PC-3 (cell line): ENCODE measurements at regions not wholly inside any gene's neighbourhood (a gene's known extent, or its start where the extent isn't known, plus 50 kb on each side); places are given as distances from the start of the nearest gene placed in this dataset.

ENCODE experiments used
- ATAC-seq: fragments of 200-7000 bp; cut with Tn5 transposase; 2 replicates; pipeline ENCODE4 v1.9.1; 2020; ENCODE audit warnings: mild to moderate bottlenecking, moderate library complexity
- BruUV-seq: library from RNA; stranded (reverse); fragments of 400-500 nt; replicated peaks from 2 replicates; lab custom pipeline; 2021; lab: Mats Ljungman, UMichigan
- CTCF ChIA-PET: fragments of 300-600 bp; sonication (Branson Sonifier 250); formaldehyde crosslinking; loops from one replicate; lab custom pipeline; 2022; ENCODE audit warnings: antibody characterized with exemption; lab: Charles Lee
- POLR2A ChIA-PET: fragments of 300-600 bp; sonication (Branson Sonifier 250); formaldehyde crosslinking; loops from one replicate; lab custom pipeline; 2022; ENCODE audit warnings: antibody characterized with exemption; ENCODE audit not compliant: unreplicated experiment; lab: Charles Lee
- DNase-seq: peaks from one replicate; pipeline ENCODE4 v3.0.0-alpha.2; 2015
- H2AFZ ChIP-seq: fragments of 300-600 bp; sonication (generic); 2 replicates; pipeline ENCODE4 v1.6.0; 2016; ENCODE audit warnings: antibody characterized with exemption, low read length
- H3F3A ChIP-seq: fragments of 300-600 bp; sonication (generic); one replicate; pipeline ENCODE4 v1.6.0; 2017; ENCODE audit warnings: antibody characterized with exemption, low read length, control low read depth, mild to moderate bottlenecking; ENCODE audit not compliant: unreplicated experiment
- H3K27ac ChIP-seq: fragments of 300-600 bp; sonication (generic); 2 replicates; pipeline ENCODE4 v1.5.1; 2016; ENCODE audit warnings: mild to moderate bottlenecking, low read length
- H3K27me3 ChIP-seq: fragments of 300-600 bp; sonication (generic); 2 replicates; pipeline ENCODE4 v1.6.1; 2016; ENCODE audit warnings: low read length, mixed read lengths
- H3K36me3 ChIP-seq: fragments of 300-600 bp; sonication (generic); 2 replicates; pipeline ENCODE4 v1.6.1; 2016; ENCODE audit warnings: low read depth, mixed run types, low read length, mixed read lengths
- H3K4me1 ChIP-seq: fragments of 300-600 bp; sonication (generic); 2 replicates; pipeline ENCODE4 v1.5.1; 2016; ENCODE audit warnings: low read length; ENCODE audit not compliant: insufficient read depth
- H3K4me2 ChIP-seq: fragments of 300-600 bp; sonication (generic); 2 replicates; pipeline ENCODE4 v1.6.0; 2016; ENCODE audit warnings: low read length
- H3K4me3 ChIP-seq: fragments of 300-600 bp; sonication (generic); 2 replicates; pipeline ENCODE4 v1.5.1; 2016; ENCODE audit warnings: mild to moderate bottlenecking, low read length, mixed read lengths
- H3K79me2 ChIP-seq: fragments of 300-600 bp; sonication (generic); 2 replicates; pipeline ENCODE4 v1.6.1; 2017; ENCODE audit warnings: low read length, mixed read lengths
- H3K9ac ChIP-seq: fragments of 300-600 bp; sonication (generic); 2 replicates; pipeline ENCODE4 v1.6.0; 2016; ENCODE audit warnings: mild to moderate bottlenecking, low read length
- H3K9me2 ChIP-seq: fragments of 300-600 bp; sonication (generic); replicated peaks from 2 replicates; pipeline ENCODE4 v1.6.1; 2016; ENCODE audit warnings: mixed run types, low read length, mixed read lengths
- H3K9me3 ChIP-seq: fragments of 300-600 bp; sonication (generic); 2 replicates; pipeline ENCODE4 v1.6.1; 2016; ENCODE audit warnings: low read length, mixed read lengths
- H4K20me1 ChIP-seq: fragments of 300-600 bp; sonication (generic); 2 replicates; pipeline ENCODE4 v1.6.1; 2016; ENCODE audit warnings: low read length, mixed read lengths
- CTCF ChIP-seq: fragments of 300-600 bp; sonication (generic); conservative IDR thresholded peaks from 2 replicates; pipeline ENCODE4 v1.5.1; 2017; ENCODE audit warnings: antibody characterized with exemption, low read depth, mild to moderate bottlenecking, low read length
- EZH2 ChIP-seq: fragments of 300-600 bp; sonication (generic); IDR thresholded peaks from one replicate; pipeline ENCODE4 v1.6.1; 2017; ENCODE audit warnings: antibody characterized with exemption, mild to moderate bottlenecking, low read length; ENCODE audit not compliant: unreplicated experiment
- EZH2phosphoT487 ChIP-seq: fragments of 300-600 bp; sonication (generic); IDR thresholded peaks from 2 replicates; pipeline ENCODE4 v1.6.1; 2018; ENCODE audit warnings: mild to moderate bottlenecking, antibody characterized with exemption, low read length, borderline replicate concordance
- intact Hi-C: fragments of 100-400 bp; cut with micrococcal nuclease; formaldehyde crosslinking; loops from 2 replicates; pipeline ENCODE4 v1.9.0; 2023

- ChIA-PET POLR2A (no interaction called here), CTCF (no interaction called here)
- intact Hi-C loops: no loop called here
- no peaks in the 10 kb centered on the region for H3K79me2 ChIP-seq
- TF ChIP-seq EZH2: no peak
- TF ChIP-seq CTCF: no peak
- TF ChIP-seq EZH2phosphoT487: no peak
- H3F3A ChIP-seq: no peaks in the 10 kb centered on the region
- no peaks in the 10 kb centered on the region for H3K36me3 ChIP-seq
- no peaks in the 10 kb centered on the region for H3K4me1 ChIP-seq
- peaks cover 11% of the 10 kb centered on the region; the same call in 1 of the 2 replicates for H3K9me3 ChIP-seq
- DNase-seq: no peak
- H4K20me1 ChIP-seq: no peaks in the 10 kb centered on the region
- H3K9me2 ChIP-seq: no peaks in the 10 kb centered on the region
- no peaks in the 10 kb centered on the region for H3K27me3 ChIP-seq
- no peak overlapping the region for H3K9ac ChIP-seq
- no peak for ATAC-seq
- no peak overlapping the region for H3K27ac ChIP-seq
- no peak overlapping the region for H2AFZ ChIP-seq
- H3K4me3 ChIP-seq: no peak overlapping the region
- BruUV-seq: no TSS peak
- no peak overlapping the region for H3K4me2 ChIP-seq
Observed at GRCh38 chr14:98573082-98573481, 698.9 kb downstream of the BCL11B start.

- no peak for ATAC-seq
Observed at GRCh38 chr14:98576463-98576862, 695.5 kb downstream of the BCL11B start.

More at GRCh38 chr14:98576463-98576862, 695.5 kb downstream of the BCL11B start:
- Histone ChIP-seq H3K4me1 (no peaks in the 10 kb centered on the region), H3K36me3 (no peaks in the 10 kb centered on the region), H3F3A (no peaks in the 10 kb centered on the region), H3K27me3 (no peaks in the 10 kb centered on the region), H3K9me3 (peaks cover 11% of the 10 kb centered on the region; the same call in 1 of the 2 replicates), H3K79me2 (no peaks in the 10 kb centered on the region), H3K27ac (no peak overlapping the region), H3K9ac (no peak overlapping the region), H2AFZ (no peak overlapping the region), H3K9me2 (no peaks in the 10 kb centered on the region), H3K4me3 (no peak overlapping the region), H3K4me2 (no peak overlapping the region), H4K20me1 (no peaks in the 10 kb centered on the region)
- ChIA-PET CTCF (no interaction called here), POLR2A (no interaction called here)
- TF ChIP-seq EZH2phosphoT487 (no peak), EZH2 (no peak), CTCF (no peak)
- BruUV-seq: no TSS peak
- DNase-seq: no peak
- intact Hi-C loops: no loop called here
